HepG2 (cell line): ENCODE measurements at regions not wholly inside any gene's neighbourhood (a gene's known extent, or its start where the extent isn't known, plus 50 kb on each side); places are given as distances from the start of the nearest gene placed in this dataset.

Experiments used
- ATAC-seq: fragments of 200-7000 bp; cut with Tn5 transposase; 3 replicates; pipeline ENCODE4 v1.9.1; 2020; ENCODE audit warnings: mild to moderate bottlenecking, moderate library complexity
- BruUV-seq: library from RNA; stranded (reverse); fragments of 400-500 nt; replicated peaks from 2 replicates; lab custom pipeline; 2021; lab: Mats Ljungman, UMichigan
- CTCF ChIA-PET: fragments of 300-600 bp; formaldehyde crosslinking; extraction: SDS; loops from one replicate; lab custom pipeline; 2021; ENCODE audit warnings: low total read pairs, inconsistent platforms, low intra/inter-chr PET ratio; lab: Yijun Ruan, JAX
- POLR2A ChIA-PET: fragments of 350-600 bp; sonication (Branson Sonifier 250); formaldehyde crosslinking; loops from one replicate; lab custom pipeline; 2020; ENCODE audit warnings: antibody characterized with exemption, inconsistent platforms; lab: Yijun Ruan, JAX
- DNase-seq: peaks from one replicate; pipeline ENCODE4 v3.0.0-alpha.2; 2015; ENCODE audit warnings: low spot score
- FAIRE-seq: peaks from 3 replicates; lab custom pipeline; 2011; peaks lifted over from hg19 to GRCh38; lab: Jason Lieb, UNC
- H2AFZ ChIP-seq: one replicate; pipeline ENCODE4 v1.6.1; 2011; ENCODE audit warnings: low read length, inconsistent platforms
- H3K27ac ChIP-seq: fragments of 300-600 bp; 3 replicates; pipeline ENCODE4 v1.8.0; 2011; ENCODE audit warnings: mixed run types, mild to moderate bottlenecking, mixed read lengths, low read length, inconsistent platforms; ENCODE audit not compliant: insufficient read depth; ENCODE audit errors: extremely low read length
- H3K27me3 ChIP-seq, 2 experiments: fragments of 200-600 bp in 1 of 2; 2 replicates in 1 of 2; 3 replicates in 1 of 2; pipeline versions ENCODE4 v1.6.0 to v1.8.0; 2011; ENCODE audit warnings: low read length in 2 of 2, mild to moderate bottlenecking in 2 of 2, moderate library complexity in 2 of 2, inconsistent platforms in 1 of 2; ENCODE audit not compliant: insufficient read depth in 2 of 2, control insufficient read depth in 1 of 2
- H3K36me3 ChIP-seq, 2 experiments: fragments of 200-600 bp in 1 of 2; replicated peaks in 1 of 2; 2 replicates in 1 of 2; 3 replicates in 1 of 2; pipeline versions ENCODE4 v1.5.1 to v1.8.0; 2011; ENCODE audit warnings: low read length in 2 of 2, inconsistent platforms in 1 of 2; ENCODE audit not compliant: insufficient read depth in 2 of 2, control insufficient read depth in 1 of 2
- H3K4me1 ChIP-seq: 2 replicates; pipeline ENCODE4 v1.5.1; 2012; ENCODE audit warnings: low read length, inconsistent platforms; ENCODE audit not compliant: insufficient read depth
- H3K4me2 ChIP-seq: 2 replicates; pipeline ENCODE4 v1.6.0; 2011; ENCODE audit warnings: low read depth, low read length, inconsistent platforms
- H3K4me3 ChIP-seq, 3 experiments: fragments of 200-600 bp in 1 of 3; sonication (generic), shearing (Covaris generic) in 1 of 3; replicated peaks in 1 of 3; 2 replicates each; pipeline ENCODE4 v1.5.1; 2011 to 2016; ENCODE audit warnings: low read length in 3 of 3, inconsistent platforms in 2 of 3, low read depth in 2 of 3, mild to moderate bottlenecking in 2 of 3, control low read depth in 1 of 3, mixed read lengths in 1 of 3; ENCODE audit not compliant: insufficient read depth in 1 of 3
- H3K79me2 ChIP-seq: one replicate; pipeline ENCODE4 v1.6.1; 2011; ENCODE audit warnings: low read length, inconsistent platforms; ENCODE audit not compliant: insufficient read depth
- H3K9ac ChIP-seq: 2 replicates; pipeline ENCODE4 v1.6.0; 2011; ENCODE audit warnings: mild to moderate bottlenecking, low read depth, low read length, inconsistent platforms; ENCODE audit not compliant: insufficient read depth
- H3K9me3 ChIP-seq: 2 replicates; pipeline ENCODE4 v1.5.1; 2012; ENCODE audit warnings: mild to moderate bottlenecking, low read length
- H4K20me1 ChIP-seq: 2 replicates; pipeline ENCODE4 v1.6.0; 2011; ENCODE audit warnings: inconsistent platforms, mild to moderate bottlenecking, low read length, moderate library complexity; ENCODE audit not compliant: insufficient read depth
- CREB1 ChIP-seq, 2 experiments: fragments of 450-650 bp in 1 of 2; IDR thresholded peaks; 2 replicates each; pipeline ENCODE4 v1.6.1; 2016 to 2017; ENCODE audit warnings: control low read depth in 1 of 2, mild to moderate bottlenecking in 1 of 2, missing compliant biosample characterization in 1 of 2, missing genetic modification characterization in 1 of 2
- HHEX ChIP-seq: IDR thresholded peaks from 2 replicates; pipeline ENCODE4 v1.6.1; 2016; ENCODE audit warnings: control low read depth
- NFE2L2 ChIP-seq: fragments of 150-350 bp; IDR thresholded peaks from 2 replicates; pipeline ENCODE4 v1.6.1; 2014; ENCODE audit warnings: low read length
- TBX2 ChIP-seq: sonication (generic); formaldehyde crosslinking; IDR thresholded peaks from 2 replicates; pipeline ENCODE4 v1.5.0; 2020; ENCODE audit warnings: missing genetic modification reagents, mild to moderate bottlenecking, borderline replicate concordance
- WIZ ChIP-seq: sonication (generic); formaldehyde crosslinking; IDR thresholded peaks from 2 replicates; pipeline ENCODE4 v1.5.1; 2020; ENCODE audit warnings: mild to moderate bottlenecking, missing genetic modification reagents
- WGBS: methylation state at CpG from one replicate; pipeline ENCODE4 v1.1.6; 2017; ENCODE audit warnings: low lambda C conversion rate; 5-methylcytosine and 5-hydroxymethylcytosine counted together
- in situ Hi-C: cut with HindIII; loops from 2 replicates; pipeline ENCODE4 v1.10.0; 2017; ENCODE audit warnings: low pct_unique_long_range_greater_than_20kb; ENCODE audit not compliant: extremely low pct_ligation_motif_present
- intact Hi-C: fragments of 100-400 bp; cut with micrococcal nuclease; formaldehyde crosslinking; loops from one replicate; pipeline ENCODE4 v1.10.0; 2022; ENCODE audit not compliant: unreplicated experiment
- TF ChIP-seq, protein P1 (sequence below): sonication (generic); formaldehyde crosslinking; IDR thresholded peaks from 2 replicates; pipeline ENCODE4 v1.5.0; 2020; ENCODE audit warnings: mild to moderate bottlenecking, missing genetic modification reagents, borderline replicate concordance
- TF ChIP-seq, protein P2 (sequence below): sonication (generic); formaldehyde crosslinking; IDR thresholded peaks from 2 replicates; pipeline ENCODE4 v1.5.0; 2020; ENCODE audit warnings: mild to moderate bottlenecking, missing genetic modification reagents

DNA sequence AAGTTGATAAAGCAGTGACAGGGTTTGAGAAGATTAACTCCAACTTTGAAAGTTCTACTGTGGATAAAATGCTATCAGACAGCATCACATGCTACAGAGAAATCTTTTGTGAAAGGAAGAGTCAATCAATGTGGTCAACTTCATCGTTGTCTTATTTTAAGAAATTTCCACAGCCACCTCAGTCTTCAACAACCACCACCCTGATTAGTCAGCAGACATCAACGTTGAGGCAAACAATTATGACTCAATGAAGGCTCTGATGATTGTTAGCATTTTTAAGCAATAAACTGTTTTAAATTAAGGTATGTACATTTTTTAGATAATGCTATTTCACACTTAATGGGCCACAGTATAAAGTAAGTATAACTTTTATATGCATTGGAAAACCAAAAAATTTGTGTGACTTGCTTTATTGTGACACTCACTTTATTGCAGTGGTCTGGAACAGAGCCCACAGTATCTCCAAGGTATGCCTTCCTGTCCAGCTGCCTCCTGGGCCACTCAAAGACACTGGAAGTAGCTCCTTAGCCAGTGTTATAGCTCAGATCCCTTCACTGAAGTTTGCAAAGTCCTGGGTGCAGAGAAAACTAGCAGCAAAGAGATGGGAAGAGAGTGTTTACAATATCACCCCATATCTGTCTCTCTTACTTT, 293.1 kb downstream of the ARHGAP12 start:
- TF ChIP-seq CREB1 (IDR thresholded peaks at IDR 0.05) (no peak), CREB1 (CRISPR knock-in tag; IDR thresholded peaks at IDR 0.05) (no peak), WIZ (no peak), NFE2L2 (no peak), TBX2 (no peak), HHEX (no peak)
- TF ChIP-seq, protein P1, sequence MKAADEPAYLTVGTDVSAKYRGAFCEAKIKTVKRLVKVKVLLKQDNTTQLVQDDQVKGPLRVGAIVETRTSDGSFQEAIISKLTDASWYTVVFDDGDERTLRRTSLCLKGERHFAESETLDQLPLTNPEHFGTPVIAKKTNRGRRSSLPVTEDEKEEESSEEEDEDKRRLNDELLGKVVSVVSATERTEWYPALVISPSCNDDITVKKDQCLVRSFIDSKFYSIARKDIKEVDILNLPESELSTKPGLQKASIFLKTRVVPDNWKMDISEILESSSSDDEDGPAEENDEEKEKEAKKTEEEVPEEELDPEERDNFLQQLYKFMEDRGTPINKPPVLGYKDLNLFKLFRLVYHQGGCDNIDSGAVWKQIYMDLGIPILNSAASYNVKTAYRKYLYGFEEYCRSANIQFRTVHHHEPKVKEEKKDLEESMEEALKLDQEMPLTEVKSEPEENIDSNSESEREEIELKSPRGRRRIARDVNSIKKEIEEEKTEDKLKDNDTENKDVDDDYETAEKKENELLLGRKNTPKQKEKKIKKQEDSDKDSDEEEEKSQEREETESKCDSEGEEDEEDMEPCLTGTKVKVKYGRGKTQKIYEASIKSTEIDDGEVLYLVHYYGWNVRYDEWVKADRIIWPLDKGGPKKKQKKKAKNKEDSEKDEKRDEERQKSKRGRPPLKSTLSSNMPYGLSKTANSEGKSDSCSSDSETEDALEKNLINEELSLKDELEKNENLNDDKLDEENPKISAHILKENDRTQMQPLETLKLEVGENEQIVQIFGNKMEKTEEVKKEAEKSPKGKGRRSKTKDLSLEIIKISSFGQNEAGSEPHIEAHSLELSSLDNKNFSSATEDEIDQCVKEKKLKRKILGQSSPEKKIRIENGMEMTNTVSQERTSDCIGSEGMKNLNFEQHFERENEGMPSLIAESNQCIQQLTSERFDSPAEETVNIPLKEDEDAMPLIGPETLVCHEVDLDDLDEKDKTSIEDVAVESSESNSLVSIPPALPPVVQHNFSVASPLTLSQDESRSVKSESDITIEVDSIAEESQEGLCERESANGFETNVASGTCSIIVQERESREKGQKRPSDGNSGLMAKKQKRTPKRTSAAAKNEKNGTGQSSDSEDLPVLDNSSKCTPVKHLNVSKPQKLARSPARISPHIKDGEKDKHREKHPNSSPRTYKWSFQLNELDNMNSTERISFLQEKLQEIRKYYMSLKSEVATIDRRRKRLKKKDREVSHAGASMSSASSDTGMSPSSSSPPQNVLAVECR (CRISPR knock-in tag), result no peak
- TF ChIP-seq, protein P2, sequence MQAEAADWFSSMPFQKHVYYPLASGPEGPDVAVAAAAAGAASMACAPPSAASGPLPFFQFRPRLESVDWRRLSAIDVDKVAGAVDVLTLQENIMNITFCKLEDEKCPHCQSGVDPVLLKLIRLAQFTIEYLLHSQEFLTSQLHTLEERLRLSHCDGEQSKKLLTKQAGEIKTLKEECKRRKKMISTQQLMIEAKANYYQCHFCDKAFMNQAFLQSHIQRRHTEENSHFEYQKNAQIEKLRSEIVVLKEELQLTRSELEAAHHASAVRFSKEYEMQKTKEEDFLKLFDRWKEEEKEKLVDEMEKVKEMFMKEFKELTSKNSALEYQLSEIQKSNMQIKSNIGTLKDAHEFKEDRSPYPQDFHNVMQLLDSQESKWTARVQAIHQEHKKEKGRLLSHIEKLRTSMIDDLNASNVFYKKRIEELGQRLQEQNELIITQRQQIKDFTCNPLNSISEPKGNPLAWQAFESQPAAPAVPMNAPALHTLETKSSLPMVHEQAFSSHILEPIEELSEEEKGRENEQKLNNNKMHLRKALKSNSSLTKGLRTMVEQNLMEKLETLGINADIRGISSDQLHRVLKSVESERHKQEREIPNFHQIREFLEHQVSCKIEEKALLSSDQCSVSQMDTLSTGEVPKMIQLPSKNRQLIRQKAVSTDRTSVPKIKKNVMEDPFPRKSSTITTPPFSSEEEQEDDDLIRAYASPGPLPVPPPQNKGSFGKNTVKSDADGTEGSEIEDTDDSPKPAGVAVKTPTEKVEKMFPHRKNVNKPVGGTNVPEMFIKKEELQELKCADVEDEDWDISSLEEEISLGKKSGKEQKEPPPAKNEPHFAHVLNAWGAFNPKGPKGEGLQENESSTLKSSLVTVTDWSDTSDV (CRISPR knock-in tag), result no peak
- CTCF ChIA-PET, result no interaction called here
- no peaks in the 10 kb centered on the region for H3K27me3 ChIP-seq
- no peak overlapping the region for H3K27ac ChIP-seq
- no peak for FAIRE-seq
- no peak for DNase-seq
- no peaks in the 10 kb centered on the region for H4K20me1 ChIP-seq
- no peak overlapping the region for H3K9ac ChIP-seq
- no peaks in the 10 kb centered on the region for H3K9me3 ChIP-seq
- H3K79me2 ChIP-seq, result no peaks in the 10 kb centered on the region
- no peak overlapping the region for H3K4me2 ChIP-seq
- no peaks in the 10 kb centered on the region for H3K36me3 ChIP-seq
- in situ Hi-C loops, result no loop called here
- H3K4me3 ChIP-seq, result no peak overlapping the region
- 0% methylated on average over 2 of the region's 2 CpGs for WGBS
- H3K4me1 ChIP-seq, result no peaks in the 10 kb centered on the region
- no TSS peak for BruUV-seq
- intact Hi-C loops, result no loop called here
- POLR2A ChIA-PET, result no interaction called here
- no peak for ATAC-seq
- H2AFZ ChIP-seq, result no peak overlapping the region
